Upper lobe of left lung (tissue), 4 donors: ENCODE measurements at regions not wholly inside any gene's neighbourhood (a gene's known extent, or its start where the extent isn't known, plus 50 kb on each side); places are given as distances from the start of the nearest gene placed in this dataset.

Source experiments
- CTCF ChIP-seq, 6 experiments: fragments of 450-650 bp in 4 of 6; fragments of 200-600 bp in 2 of 6; sonication (generic) in 2 of 6; IDR thresholded peaks; one replicate each; pipeline ENCODE4 v1.5.1; 2016 to 2019; ENCODE audit warnings: antibody characterized with exemption in 6 of 6
- POLR2A ChIP-seq, 4 donors: fragments of 450-650 bp; IDR thresholded peaks; one replicate each; pipeline ENCODE4 v1.5.1; 2016 to 2017; ENCODE audit warnings: antibody characterized with exemption in 4 of 4, mild to moderate bottlenecking in 2 of 4

GRCh38 chr7:54917613-54918391 lies 101.0 kb upstream of the EGFR start:
- TF ChIP-seq CTCF (IDR thresholded peaks at IDR 0.05), result no peak
- TF ChIP-seq POLR2A (IDR thresholded peaks at IDR 0.05), result no peak
